Naive thymus-derived CD4-positive, alpha-beta T cell (primary cell): ENCODE measurements at regions not wholly inside any gene's neighbourhood (a gene's known extent, or its start where the extent isn't known, plus 50 kb on each side); places are given as distances from the start of the nearest gene placed in this dataset.

ENCODE experiments used
- ATAC-seq: fragments of 150-1000 bp; cut with Tn5 transposase; 2 replicates; pipeline ENCODE4 v1.10.0; 2021; ENCODE audit warnings: mild to moderate bottlenecking, moderate library complexity
- CTCF ChIA-PET: fragments of 350-600 bp; sonication (Branson Sonifier 250); formaldehyde crosslinking; loops from one replicate; lab custom pipeline; 2021; ENCODE audit warnings: antibody characterized with exemption; lab: Charles Lee
- POLR2A ChIA-PET: fragments of 350-600 bp; sonication (Branson Sonifier 250); formaldehyde crosslinking; loops from one replicate; lab custom pipeline; 2021; ENCODE audit warnings: antibody characterized with exemption, inconsistent platforms; lab: Charles Lee
- DNase-seq, 9 donors: peaks; one replicate each; pipeline versions ENCODE4 v3.0.0 to v3.0.0-alpha.2; 2020 to 2022; ENCODE audit warnings: mixed read lengths in 1 of 9
- H3K27ac ChIP-seq: one replicate; pipeline ENCODE4 v1.7.0; 2013; ENCODE audit warnings: mild to moderate bottlenecking, low read depth, low read length, moderate library complexity
- H3K27me3 ChIP-seq, 2 donors: one replicate each; pipeline ENCODE4 v1.7.0; 2013; ENCODE audit warnings: low read length in 2 of 2, mild to moderate bottlenecking in 2 of 2, moderate library complexity in 2 of 2; ENCODE audit not compliant: control insufficient read depth in 2 of 2, insufficient read depth in 2 of 2
- H3K36me3 ChIP-seq, 3 experiments: 1 replicate in 2 of 3; 2 replicates in 1 of 3; pipeline ENCODE4 v1.7.0; 2013; ENCODE audit warnings: low read length in 3 of 3, mild to moderate bottlenecking in 3 of 3, moderate library complexity in 1 of 3; ENCODE audit not compliant: insufficient read depth in 3 of 3, control insufficient read depth in 2 of 3
- H3K4me1 ChIP-seq, 2 donors: one replicate each; pipeline ENCODE4 v1.7.0; 2013; ENCODE audit warnings: low read length in 2 of 2, mild to moderate bottlenecking in 2 of 2, moderate library complexity in 1 of 2; ENCODE audit not compliant: control insufficient read depth in 2 of 2, insufficient read depth in 2 of 2
- H3K4me3 ChIP-seq: 2 replicates; pipeline ENCODE4 v1.7.0; 2013; ENCODE audit warnings: mild to moderate bottlenecking, low read length
- H3K9me3 ChIP-seq, 3 experiments: 1 replicate in 2 of 3; 2 replicates in 1 of 3; pipeline ENCODE4 v1.7.0; 2013; ENCODE audit warnings: low read length in 3 of 3; ENCODE audit not compliant: control insufficient read depth in 2 of 3
- H3K27ac Mint-ChIP-seq, 9 donors: one replicate each; pipeline ENCODE4 v1.8.0; 2020 to 2022; ENCODE audit warnings: mixed read lengths in 9 of 9, mild to moderate bottlenecking in 8 of 9, moderate library complexity in 5 of 9, inconsistent platforms in 2 of 9
- H3K27me3 Mint-ChIP-seq, 5 donors: one replicate each; pipeline ENCODE4 v1.8.0; 2021 to 2022; ENCODE audit warnings: mixed read lengths in 5 of 5, mild to moderate bottlenecking in 1 of 5
- H3K36me3 Mint-ChIP-seq, 5 donors: one replicate each; pipeline ENCODE4 v1.8.0; 2020 to 2022; ENCODE audit warnings: mixed read lengths in 5 of 5, mild to moderate bottlenecking in 3 of 5, inconsistent platforms in 1 of 5
- H3K4me1 Mint-ChIP-seq, 7 donors: one replicate each; pipeline ENCODE4 v1.8.0; 2020 to 2022; ENCODE audit warnings: mixed read lengths in 7 of 7, mild to moderate bottlenecking in 3 of 7, inconsistent platforms in 1 of 7
- H3K4me3 Mint-ChIP-seq, 10 donors: one replicate each; pipeline ENCODE4 v1.8.0; 2020 to 2022; ENCODE audit warnings: mild to moderate bottlenecking in 10 of 10, mixed read lengths in 10 of 10, moderate library complexity in 6 of 10, inconsistent platforms in 2 of 10
- H3K9me3 Mint-ChIP-seq, 11 donors: one replicate each; pipeline ENCODE4 v1.8.0; 2020 to 2022; ENCODE audit warnings: mixed read lengths in 11 of 11, mild to moderate bottlenecking in 4 of 11, inconsistent platforms in 1 of 11, moderate library complexity in 1 of 11
- intact Hi-C, 2 donors: fragments of 100-400 bp; cut with micrococcal nuclease; formaldehyde crosslinking; loops; one replicate each; pipeline ENCODE4 v1.15.1; 2023

DNA sequence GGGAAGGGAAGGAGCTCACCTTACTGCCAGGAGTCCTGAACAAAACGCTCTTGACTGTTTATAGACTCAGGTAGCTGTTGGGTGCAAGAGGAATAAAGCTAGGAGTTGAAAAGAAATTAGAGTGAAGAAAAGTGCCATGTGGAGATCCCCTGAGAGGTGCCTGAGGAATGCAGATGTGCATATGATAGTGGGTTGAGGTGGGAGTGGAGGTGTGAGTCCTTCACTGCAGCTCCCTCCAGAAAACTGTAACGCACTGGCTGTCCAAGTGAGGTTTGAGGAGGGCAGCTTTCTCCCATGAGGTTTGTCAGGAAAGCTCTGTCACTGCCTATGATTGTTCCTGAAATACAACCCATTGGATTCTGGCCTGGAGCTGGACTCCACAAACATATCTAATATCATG lies 904.8 kb upstream of the POT1 start:
- H3K27me3 Mint-ChIP-seq, result no peaks in the 10 kb centered on the region
- Histone ChIP-seq H3K27ac (no peak overlapping the region), H3K9me3 (peaks cover 0 to 4% (median 0%) of the 10 kb centered on the region in 3 experiments), H3K4me3 (no peak overlapping the region), H3K36me3 (no peaks in the 10 kb centered on the region), H3K4me1 (no peaks in the 10 kb centered on the region), H3K27me3 (no peaks in the 10 kb centered on the region)
- H3K9me3 Mint-ChIP-seq, result peaks cover 7 to 27% (median 13%) of the 10 kb centered on the region in 11 donors
- no peaks in the 10 kb centered on the region for H3K4me1 Mint-ChIP-seq
- intact Hi-C loops, result no loop called here
- no peak overlapping the region for H3K27ac Mint-ChIP-seq
- ChIA-PET POLR2A (no interaction called here), CTCF (no interaction called here)
- no peaks in the 10 kb centered on the region for H3K36me3 Mint-ChIP-seq
- no peak overlapping the region for H3K4me3 Mint-ChIP-seq
- DNase-seq (no peak), ATAC-seq (no peak)

DNA sequence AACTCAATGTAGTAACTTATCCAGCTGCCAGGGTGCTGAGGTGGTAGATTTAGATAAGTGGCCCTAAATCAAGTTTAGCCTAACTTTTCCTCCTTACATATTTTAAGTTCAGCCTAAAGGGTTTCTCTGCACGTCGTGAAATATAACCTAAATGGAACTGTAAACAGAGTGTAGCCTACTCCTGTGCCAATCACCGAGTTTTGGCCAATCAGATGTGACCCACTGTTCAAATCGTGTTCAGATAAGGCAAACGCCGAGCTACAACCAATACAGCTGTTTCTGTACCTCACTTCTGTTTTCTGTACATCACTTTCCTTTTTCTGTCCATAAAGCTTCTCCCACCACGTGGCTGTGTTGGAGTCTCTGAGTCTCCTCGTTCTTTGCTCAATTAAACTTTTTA lies 904.2 kb upstream of the POT1 start:
- H3K36me3 ChIP-seq, result no peaks in the 10 kb centered on the region
- Mint-ChIP-seq H3K4me1 (no peaks in the 10 kb centered on the region), H3K27me3 (no peaks in the 10 kb centered on the region), H3K4me3 (no peak overlapping the region), H3K9me3 (peaks cover 8 to 31% (median 14%) of the 10 kb centered on the region in 11 donors), H3K27ac (no peak overlapping the region), H3K36me3 (no peaks in the 10 kb centered on the region)
- ChIA-PET CTCF (no interaction called here), POLR2A (no interaction called here)
- ATAC-seq, result no peak
- H3K4me3 ChIP-seq, result no peak overlapping the region
- DNase-seq, result no peak
- no peak overlapping the region for H3K27ac ChIP-seq
- no peaks in the 10 kb centered on the region for H3K4me1 ChIP-seq
- no peaks in the 10 kb centered on the region for H3K27me3 ChIP-seq
- peaks cover 0 to 9% (median 0%) of the 10 kb centered on the region in 3 experiments for H3K9me3 ChIP-seq
- intact Hi-C loops, result no loop called here

DNA sequence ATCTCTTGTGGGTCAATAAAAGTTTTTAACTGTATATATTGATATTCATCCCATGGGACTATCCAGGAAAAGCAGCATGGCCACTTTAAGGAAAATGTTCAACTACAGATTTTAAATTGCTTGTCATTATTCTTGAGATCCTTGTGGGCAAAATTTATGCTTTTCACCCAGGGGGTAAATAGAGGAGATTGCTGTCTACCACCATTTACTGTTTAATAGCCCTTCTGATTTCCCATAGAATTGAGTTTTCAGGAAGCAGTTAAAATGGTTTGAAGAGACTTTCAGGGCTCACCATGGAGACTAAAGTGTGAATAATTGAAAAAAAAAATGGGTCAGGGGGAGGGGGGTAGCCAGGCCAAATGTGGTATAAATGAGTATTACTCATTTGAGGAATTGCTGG lies 901.1 kb upstream of the POT1 start:
- Mint-ChIP-seq H3K4me1 (no peaks in the 10 kb centered on the region), H3K27ac (no peak overlapping the region), H3K4me3 (no peak overlapping the region), H3K9me3 (peaks cover 8 to 40% (median 15%) of the 10 kb centered on the region in 11 donors), H3K36me3 (no peaks in the 10 kb centered on the region), H3K27me3 (no peaks in the 10 kb centered on the region)
- no peak for ATAC-seq
- H3K27me3 ChIP-seq, result no peaks in the 10 kb centered on the region
- POLR2A ChIA-PET, result no interaction called here
- CTCF ChIA-PET, result no interaction called here
- H3K4me3 ChIP-seq, result no peak overlapping the region
- no peak overlapping the region for H3K27ac ChIP-seq
- no peak for DNase-seq
- intact Hi-C loops, result no loop called here
- no peaks in the 10 kb centered on the region for H3K4me1 ChIP-seq
- H3K9me3 ChIP-seq, result peaks cover 0 to 9% (median 0%) of the 10 kb centered on the region in 3 experiments
- H3K36me3 ChIP-seq, result no peaks in the 10 kb centered on the region

DNA sequence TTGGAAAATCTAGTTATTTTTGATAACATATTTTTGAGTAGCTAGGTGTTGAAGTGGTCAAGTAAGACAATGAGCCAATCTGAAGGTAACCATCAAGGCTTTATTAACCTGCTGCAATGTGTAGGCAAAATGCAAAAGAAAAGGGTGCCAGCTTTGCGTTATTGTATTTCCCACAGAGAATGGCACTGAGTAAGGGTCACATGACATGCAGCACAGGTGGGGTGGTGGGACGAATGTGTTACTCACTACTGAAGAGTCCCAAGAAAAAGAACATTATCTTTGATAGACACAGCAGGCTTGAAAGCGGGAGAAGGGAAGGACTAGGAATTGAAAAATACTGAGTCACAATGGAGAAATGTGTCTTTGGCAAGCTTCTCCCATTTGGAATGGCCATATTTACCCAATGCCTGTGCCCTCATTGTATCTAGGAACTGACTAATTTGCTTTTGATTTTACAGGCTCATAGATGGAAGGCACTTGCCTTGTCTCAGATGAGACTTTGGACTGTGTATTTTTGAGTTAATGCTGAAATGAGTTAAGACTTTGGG lies 898.6 kb upstream of the POT1 start:
- no peak overlapping the region for H3K27ac Mint-ChIP-seq
- H3K9me3 Mint-ChIP-seq, result peaks cover 2 to 27% (median 11%) of the 10 kb centered on the region in 11 donors
- ATAC-seq (no peak), DNase-seq (no peak)
- ChIA-PET POLR2A (no interaction called here), CTCF (no interaction called here)
- no peak overlapping the region for H3K4me3 ChIP-seq
- no peaks in the 10 kb centered on the region for H3K27me3 Mint-ChIP-seq
- H3K36me3 ChIP-seq, result no peaks in the 10 kb centered on the region
- no peak overlapping the region for H3K27ac ChIP-seq
- no peaks in the 10 kb centered on the region for H3K36me3 Mint-ChIP-seq
- no peaks in the 10 kb centered on the region for H3K27me3 ChIP-seq
- peaks cover 0 to 9% (median 0%) of the 10 kb centered on the region in 3 experiments for H3K9me3 ChIP-seq
- no peaks in the 10 kb centered on the region for H3K4me1 ChIP-seq
- H3K4me3 Mint-ChIP-seq, result no peak overlapping the region
- H3K4me1 Mint-ChIP-seq, result no peaks in the 10 kb centered on the region
- intact Hi-C loops, result no loop called here

DNA sequence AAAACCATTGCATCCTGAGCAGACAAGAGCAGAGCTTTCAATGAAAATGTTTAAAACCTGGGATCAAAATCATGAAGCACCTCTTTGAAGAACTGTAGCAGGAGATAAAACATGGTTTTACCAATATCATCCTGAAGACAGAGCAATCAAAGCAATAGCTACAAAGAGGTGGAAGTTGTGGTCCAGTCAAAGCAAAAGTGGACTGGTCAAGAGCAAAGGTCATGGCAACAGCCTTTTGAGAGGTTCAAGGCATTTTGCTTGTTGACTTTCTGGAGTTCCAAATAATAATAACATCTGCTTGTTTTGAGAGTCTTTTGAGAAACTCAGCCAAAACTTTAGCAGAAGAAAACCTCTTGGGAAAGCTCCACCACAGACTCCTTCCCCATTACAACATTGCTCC lies 893.9 kb upstream of the POT1 start:
- Mint-ChIP-seq H3K27me3 (no peaks in the 10 kb centered on the region), H3K4me3 (no peak overlapping the region), H3K4me1 (no peaks in the 10 kb centered on the region), H3K9me3 (peaks cover 0 to 18% (median 3%) of the 10 kb centered on the region in 11 donors), H3K27ac (no peak overlapping the region), H3K36me3 (no peaks in the 10 kb centered on the region)
- Histone ChIP-seq H3K9me3 (no peaks in the 10 kb centered on the region), H3K27me3 (no peaks in the 10 kb centered on the region), H3K4me1 (no peaks in the 10 kb centered on the region), H3K27ac (no peak overlapping the region), H3K4me3 (no peak overlapping the region), H3K36me3 (no peaks in the 10 kb centered on the region)
- ATAC-seq, result no peak
- ChIA-PET CTCF (no interaction called here), POLR2A (no interaction called here)
- intact Hi-C loops, result no loop called here
- no peak for DNase-seq

DNA sequence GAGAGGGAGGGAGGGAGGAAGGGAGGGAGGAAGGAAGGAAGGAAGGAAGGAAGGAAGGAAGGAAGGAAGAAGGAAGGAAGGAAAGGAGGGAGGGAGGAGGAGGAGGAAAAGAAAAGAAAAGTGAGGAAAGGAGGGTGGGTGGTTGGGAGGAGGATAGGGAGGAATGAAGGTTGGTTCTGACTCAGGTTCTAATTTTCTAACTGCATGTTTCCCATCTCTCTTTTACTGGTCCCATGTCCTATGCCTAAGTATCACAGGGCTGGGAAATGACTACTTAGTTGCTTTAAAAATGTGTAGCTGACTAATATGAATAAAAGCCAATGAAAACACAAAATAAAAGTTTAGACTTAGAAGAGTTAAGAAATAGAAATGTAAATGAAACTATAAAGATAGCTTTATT lies 890.9 kb upstream of the POT1 start:
- ChIA-PET POLR2A (no interaction called here), CTCF (no interaction called here)
- Mint-ChIP-seq H3K27ac (no peak overlapping the region), H3K9me3 (peaks cover 0 to 18% (median 0%) of the 10 kb centered on the region in 11 donors), H3K4me1 (no peaks in the 10 kb centered on the region), H3K36me3 (no peaks in the 10 kb centered on the region), H3K27me3 (no peaks in the 10 kb centered on the region), H3K4me3 (no peak overlapping the region)
- no peak for ATAC-seq
- Histone ChIP-seq H3K4me1 (no peaks in the 10 kb centered on the region), H3K27ac (no peak overlapping the region), H3K9me3 (no peaks in the 10 kb centered on the region), H3K4me3 (no peak overlapping the region), H3K36me3 (no peaks in the 10 kb centered on the region), H3K27me3 (no peaks in the 10 kb centered on the region)
- no peak for DNase-seq
- intact Hi-C loops, result no loop called here

DNA sequence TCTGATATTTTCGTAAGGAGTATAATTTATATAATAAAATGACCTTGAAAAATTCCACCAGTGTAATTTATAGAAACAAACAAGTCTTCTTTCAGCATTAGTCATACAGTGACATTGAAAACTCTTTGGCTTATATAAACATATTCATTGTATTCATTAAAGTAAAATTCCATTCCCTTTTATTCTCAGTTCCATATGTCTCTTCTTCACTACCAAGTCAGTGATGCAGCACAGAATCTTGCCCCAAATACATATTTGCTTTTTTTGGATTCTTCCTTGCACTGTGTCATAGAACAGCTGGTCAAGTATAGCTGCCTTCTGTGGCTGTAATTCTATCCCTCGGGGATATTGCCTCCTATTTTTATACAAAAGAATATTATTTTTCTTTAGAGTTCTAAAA lies 884.5 kb upstream of the POT1 start:
- ATAC-seq, result no peak
- Histone ChIP-seq H3K27ac (no peak overlapping the region), H3K9me3 (no peaks in the 10 kb centered on the region), H3K4me1 (no peaks in the 10 kb centered on the region), H3K4me3 (no peak overlapping the region), H3K27me3 (no peaks in the 10 kb centered on the region), H3K36me3 (no peaks in the 10 kb centered on the region)
- ChIA-PET POLR2A (no interaction called here), CTCF (no interaction called here)
- intact Hi-C loops, result no loop called here
- no peak for DNase-seq
- Mint-ChIP-seq H3K36me3 (no peaks in the 10 kb centered on the region), H3K27ac (no peak overlapping the region), H3K4me3 (no peak overlapping the region), H3K9me3 (peaks cover 0 to 6% (median 0%) of the 10 kb centered on the region in 11 donors), H3K27me3 (no peaks in the 10 kb centered on the region), H3K4me1 (no peaks in the 10 kb centered on the region)
